ENCODE measurements at regions not wholly inside any gene's neighbourhood (a gene's known extent, or its start where the extent isn't known, plus 50 kb on each side); places are given as distances from the start of the nearest gene placed in this dataset.

GRCh38 chr6:150651808-150652470 lies 52.3 kb downstream of the PLEKHG1 start:
- no peaks in the 10 kb centered on the region for H3K9me3 Mint-ChIP-seq
- CTCF ChIA-PET = no interaction called here
- POLR2A ChIA-PET = no interaction called here
- H3K4me3 Mint-ChIP-seq = no peak overlapping the region
- H3K27me3 Mint-ChIP-seq (ENCODE audit: low read depth) = no peaks in the 10 kb centered on the region
- ATAC-seq (no peak), DNase-seq (ENCODE audit: low spot score) (no peak)
- H3K4me1 Mint-ChIP-seq = 0 out of 2 replicates have a peak, but pooled peaks cover 6% of the 10 kb centered on the region
- H3K36me3 Mint-ChIP-seq = no peaks in the 10 kb centered on the region
- H3K27ac Mint-ChIP-seq = no peak overlapping the region
- TF ChIP-seq RELA (CRISPR knock-in tag; IDR thresholded peaks at IDR 0.05; ENCODE audit: borderline replicate concordance) (no peak), CBFB (CRISPR knock-in tag; IDR thresholded peaks at IDR 0.05; ENCODE audit: low read depth) (no peak), KAT7 (CRISPR knock-in tag; IDR thresholded peaks at IDR 0.05; ENCODE audit: borderline replicate concordance) (no peak), IRF2 (CRISPR knock-in tag; IDR thresholded peaks at IDR 0.05; ENCODE audit: borderline replicate concordance, low read depth) (no peak), SP1 (CRISPR knock-in tag; conservative IDR thresholded peaks at IDR 0.05) (no peak), GABPB1 (CRISPR knock-in tag; IDR thresholded peaks at IDR 0.05) (no peak), ZNF512 (CRISPR knock-in tag; IDR thresholded peaks at IDR 0.05; ENCODE audit: borderline replicate concordance) (no peak), PRDM15 (CRISPR knock-in tag; IDR thresholded peaks at IDR 0.05) (no peak), ARID4B (CRISPR knock-in tag; IDR thresholded peaks at IDR 0.05; ENCODE audit: borderline replicate concordance) (no peak), ZNF532 (CRISPR knock-in tag; IDR thresholded peaks at IDR 0.05; ENCODE audit: borderline replicate concordance) (no peak), NR1H2 (CRISPR knock-in tag; IDR thresholded peaks at IDR 0.05) (no peak)
